Stimulated activated CD8-positive, alpha-beta memory T cell treated with anti-CD3 and anti-CD28 coated beads, Interleukin-4, amount 100 ng/mL, for 48 hours (primary cell): ENCODE measurements at regions not wholly inside any gene's neighbourhood (a gene's known extent, or its start where the extent isn't known, plus 50 kb on each side); places are given as distances from the start of the nearest gene placed in this dataset.

Experiments used
- DNase-seq: peaks from one replicate; pipeline ENCODE4 v3.0.0-alpha.2; 2020

DNA sequence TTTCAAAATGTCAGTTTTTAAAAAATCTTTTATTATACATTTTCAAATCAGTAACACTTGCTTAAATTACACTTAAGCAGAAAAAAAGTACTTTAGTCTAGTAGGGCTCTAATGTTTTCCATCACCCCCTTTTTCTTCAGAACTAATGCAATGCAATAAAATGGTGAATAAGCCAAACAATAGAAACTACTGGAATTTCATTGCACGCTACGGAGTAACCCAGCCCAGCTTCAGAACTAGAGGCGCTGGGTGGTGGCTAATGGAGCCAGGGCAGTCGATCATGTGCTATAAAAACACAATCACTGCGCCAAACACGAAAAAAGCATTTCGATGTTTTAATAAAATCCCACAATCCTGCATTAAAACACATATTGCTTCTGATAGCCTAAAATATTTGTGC lies 59.9 kb upstream of the ODAD2 start:
- no peak for DNase-seq

DNA sequence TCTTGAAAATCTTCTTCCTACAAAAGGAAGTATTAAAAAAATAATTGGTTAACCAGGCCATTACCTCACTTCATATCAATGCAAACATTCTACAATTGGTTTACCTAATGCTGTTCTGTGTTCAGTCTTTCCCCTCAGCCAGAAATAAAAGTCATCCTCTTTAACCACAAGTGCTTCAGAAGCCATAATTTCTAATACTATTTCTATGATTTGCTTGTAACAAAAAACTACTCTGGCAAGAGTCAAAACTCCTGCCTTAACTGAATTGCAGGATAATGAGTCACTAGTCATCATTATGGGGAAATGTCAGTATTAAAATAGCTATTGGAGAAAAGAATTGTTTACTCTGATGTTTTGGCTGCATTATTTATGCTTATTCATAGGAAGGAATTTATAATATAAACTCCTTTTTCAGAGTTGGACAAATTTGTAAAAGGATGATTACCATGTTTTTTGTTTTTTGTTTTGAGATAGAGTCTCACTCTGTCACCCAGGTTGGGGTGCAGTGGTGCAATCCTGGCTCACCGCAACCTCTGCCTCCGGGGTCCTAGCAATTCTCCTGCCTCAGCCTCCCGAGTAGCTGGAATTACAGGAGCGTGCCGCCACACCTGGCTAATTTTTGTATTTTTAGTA lies 55.5 kb upstream of the ODAD2 start:
- DNase-seq: no peak

DNA sequence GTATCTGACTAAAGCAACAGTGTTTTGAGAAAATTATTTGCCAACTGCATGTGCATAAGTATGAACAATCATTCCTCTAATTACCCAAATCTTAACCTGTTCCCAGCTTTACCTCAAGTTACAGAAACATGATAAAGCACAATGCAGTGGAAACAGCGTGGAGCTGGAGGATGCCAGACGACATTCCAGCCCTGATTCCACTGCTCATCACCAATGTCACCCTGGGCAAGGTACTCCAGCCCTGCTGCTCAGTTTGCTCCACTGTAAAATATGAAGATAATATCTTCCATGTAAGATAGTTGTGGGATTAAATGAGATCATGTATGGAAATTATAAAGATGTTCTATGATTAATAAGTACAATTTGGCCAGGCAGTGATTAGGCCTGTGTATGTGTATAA lies 50.4 kb upstream of the ODAD2 start:
- no peak for DNase-seq
